H1 (cell line): ENCODE measurements at regions not wholly inside any gene's neighbourhood (a gene's known extent, or its start where the extent isn't known, plus 50 kb on each side); places are given as distances from the start of the nearest gene placed in this dataset.

Experiments used
- CTCF ChIA-PET: fragments of 300-600 bp; sonication (Branson Sonifier 250); formaldehyde crosslinking; loops from one replicate; lab custom pipeline; 2021; ENCODE audit not compliant: partially characterized antibody; lab: Charles Lee
- POLR2A ChIA-PET: fragments of 300-600 bp; sonication (Branson Sonifier 250); formaldehyde crosslinking; loops from one replicate; lab custom pipeline; 2021; ENCODE audit warnings: inconsistent platforms; ENCODE audit not compliant: partially characterized antibody; lab: Charles Lee
- DNase-seq, 2 experiments: peaks; one replicate each; pipeline versions ENCODE4 v3.0.0 to v3.0.0-alpha.2; 2010 to 2022; ENCODE audit warnings: low spot score in 2 of 2, low read depth in 1 of 2, mixed read lengths in 1 of 2
- FAIRE-seq: peaks from 2 replicates; lab custom pipeline; 2011; peaks lifted over from hg19 to GRCh38; lab: Jason Lieb, UNC
- H2AFZ ChIP-seq: 2 replicates; pipeline ENCODE4 v1.8.1; 2012; ENCODE audit warnings: low read length, inconsistent platforms
- H2AK5ac ChIP-seq: 2 replicates; pipeline ENCODE4 v1.6.1; 2013; ENCODE audit warnings: low read depth, low read length
- H2BK120ac ChIP-seq: replicated peaks from 2 replicates; pipeline ENCODE3; 2013; ENCODE audit warnings: low read depth, low read length, inconsistent platforms
- H2BK12ac ChIP-seq: 2 replicates; pipeline ENCODE4 v1.6.1; 2013; ENCODE audit warnings: low read depth, low read length
- H2BK15ac ChIP-seq: 2 replicates; pipeline ENCODE4 v1.6.1; 2013; ENCODE audit warnings: low read length
- H2BK20ac ChIP-seq: 2 replicates; pipeline ENCODE4 v1.6.1; 2013; ENCODE audit warnings: low read length
- H2BK5ac ChIP-seq: 2 replicates; pipeline ENCODE4 v1.6.1; 2013; ENCODE audit warnings: low read depth, low read length
- H3K14ac ChIP-seq: 2 replicates; pipeline ENCODE4 v1.6.1; 2013; ENCODE audit warnings: inconsistent platforms; ENCODE audit not compliant: insufficient read length
- H3K18ac ChIP-seq: 2 replicates; pipeline ENCODE4 v1.6.1; 2013; ENCODE audit warnings: low read length; ENCODE audit errors: extremely low read depth
- H3K23ac ChIP-seq: 2 replicates; pipeline ENCODE4 v1.6.1; 2013; ENCODE audit warnings: inconsistent platforms; ENCODE audit not compliant: insufficient read length
- H3K23me2 ChIP-seq: 2 replicates; pipeline ENCODE4 v1.6.1; 2013; ENCODE audit warnings: low read depth, low read length
- H3K27ac ChIP-seq: 2 replicates; pipeline ENCODE4 v1.6.1; 2011; ENCODE audit warnings: low read depth, low read length, inconsistent platforms
- H3K27me3 ChIP-seq, 4 experiments: replicated peaks in 1 of 4; 1 replicate in 1 of 4; 2 replicates in 3 of 4; pipeline versions ENCODE4 v1.6.1 to v1.8.1; 2011 to 2013; ENCODE audit warnings: low read length in 3 of 4, mild to moderate bottlenecking in 3 of 4, inconsistent platforms in 2 of 4, mixed read lengths in 2 of 4, moderate library complexity in 1 of 4; ENCODE audit not compliant: control insufficient read depth in 3 of 4, insufficient read depth in 3 of 4; ENCODE audit errors: extremely low read depth in 1 of 4
- H3K36me3 ChIP-seq, 4 experiments: 2 replicates each; pipeline versions ENCODE4 v1.6.1 to v1.8.1; 2011 to 2013; ENCODE audit warnings: mild to moderate bottlenecking in 4 of 4, low read length in 3 of 4, moderate library complexity in 2 of 4, control low read depth in 1 of 4, inconsistent platforms in 1 of 4; ENCODE audit not compliant: insufficient read depth in 4 of 4, control insufficient read depth in 2 of 4
- H3K4ac ChIP-seq: replicated peaks from 2 replicates; pipeline ENCODE3; 2013; ENCODE audit warnings: low read length, low read depth, mixed read lengths, inconsistent platforms; ENCODE audit not compliant: insufficient read length
- H3K4me1 ChIP-seq, 4 experiments: replicated peaks in 1 of 4; 1 replicate in 1 of 4; 2 replicates in 3 of 4; pipeline versions ENCODE4 v1.6.1 to v1.8.1; 2011 to 2013; ENCODE audit warnings: low read length in 3 of 4, inconsistent platforms in 2 of 4, mixed read lengths in 1 of 4; ENCODE audit not compliant: insufficient read depth in 4 of 4, control insufficient read depth in 3 of 4
- H3K4me2 ChIP-seq, 2 experiments: 2 replicates each; pipeline versions ENCODE4 v1.6.1 to v1.8.1; 2011 to 2013; ENCODE audit warnings: low read depth in 2 of 2, low read length in 2 of 2, control low read depth in 1 of 2, inconsistent platforms in 1 of 2, mild to moderate bottlenecking in 1 of 2; ENCODE audit not compliant: insufficient read depth in 1 of 2
- H3K4me3 ChIP-seq, 4 experiments: fragments of 200-600, 300-600 bp in 1 of 4; sonication (generic), shearing (Covaris generic), sonication (Bioruptor Twin) in 1 of 4; 2 replicates each; pipeline versions ENCODE4 v1.5.1 to v1.8.1; 2011 to 2016; ENCODE audit warnings: low read length in 4 of 4, low read depth in 3 of 4, control low read depth in 2 of 4, inconsistent platforms in 2 of 4, mild to moderate bottlenecking in 2 of 4, mixed read lengths in 1 of 4, moderate library complexity in 1 of 4; ENCODE audit not compliant: insufficient read depth in 2 of 4; ENCODE audit errors: extremely low read depth in 1 of 4
- H3K56ac ChIP-seq: replicated peaks from 2 replicates; pipeline ENCODE3; 2013; ENCODE audit warnings: low read depth, mild to moderate bottlenecking, mixed read lengths, low read length, inconsistent platforms; ENCODE audit not compliant: insufficient read length
- H3K79me1 ChIP-seq: 2 replicates; pipeline ENCODE4 v1.6.1; 2013; ENCODE audit warnings: low read depth, low read length, control low read depth
- H3K79me2 ChIP-seq, 2 experiments: 2 replicates each; pipeline versions ENCODE4 v1.6.1 to v1.8.1; 2012 to 2013; ENCODE audit warnings: low read length in 2 of 2, mild to moderate bottlenecking in 2 of 2, inconsistent platforms in 1 of 2; ENCODE audit not compliant: insufficient read depth in 2 of 2, control insufficient read depth in 1 of 2
- H3K9ac ChIP-seq, 4 experiments: replicated peaks in 1 of 4; 1 replicate in 1 of 4; 2 replicates in 3 of 4; pipeline versions ENCODE4 v1.6.1 to v1.8.1; 2011 to 2013; ENCODE audit warnings: low read depth in 3 of 4, low read length in 3 of 4, control low read depth in 2 of 4, mild to moderate bottlenecking in 2 of 4, moderate library complexity in 2 of 4, inconsistent platforms in 1 of 4; ENCODE audit errors: extremely low read depth in 1 of 4
- H3K9me3 ChIP-seq, 2 experiments: 2 replicates each; pipeline versions ENCODE4 v1.6.1 to v1.8.1; 2012 to 2013; ENCODE audit warnings: mild to moderate bottlenecking in 2 of 2, moderate library complexity in 2 of 2, control low read depth in 1 of 2, inconsistent platforms in 1 of 2, low read depth in 1 of 2, low read length in 1 of 2, mixed read lengths in 1 of 2; ENCODE audit not compliant: insufficient read depth in 2 of 2
- H4K20me1 ChIP-seq, 2 experiments: replicated peaks in 1 of 2; 2 replicates each; pipeline versions ENCODE3 to v1.8.1; 2011 to 2013; ENCODE audit warnings: inconsistent platforms in 2 of 2, low read length in 2 of 2, mild to moderate bottlenecking in 1 of 2; ENCODE audit not compliant: insufficient read depth in 2 of 2, control insufficient read depth in 1 of 2
- H4K5ac ChIP-seq: 2 replicates; pipeline ENCODE4 v1.6.1; 2013; ENCODE audit warnings: low read length, low read depth, mixed read lengths, inconsistent platforms; ENCODE audit not compliant: insufficient read length
- H4K8ac ChIP-seq: 2 replicates; pipeline ENCODE4 v1.8.0; 2013; ENCODE audit warnings: mild to moderate bottlenecking, moderate library complexity, low read length, inconsistent platforms; ENCODE audit not compliant: insufficient read depth; ENCODE audit errors: extremely low read depth
- H4K91ac ChIP-seq: replicated peaks from 2 replicates; pipeline ENCODE3; 2013; ENCODE audit warnings: low read length, mixed read lengths, inconsistent platforms; ENCODE audit not compliant: insufficient read length
- EP300 ChIP-seq, 2 experiments: IDR thresholded peaks; 1 replicate in 1 of 2; 2 replicates in 1 of 2; pipeline ENCODE4 v1.6.1; 2011 to 2012; ENCODE audit warnings: low read depth in 2 of 2, low read length in 2 of 2, mild to moderate bottlenecking in 2 of 2, borderline replicate concordance in 1 of 2, inconsistent platforms in 1 of 2, moderate library complexity in 1 of 2
- HDAC2 ChIP-seq, 2 experiments: fragments of 300-600 bp in 1 of 2; sonication (generic) in 1 of 2; IDR thresholded peaks; 2 replicates each; pipeline ENCODE4 v1.6.1; 2011 to 2012; ENCODE audit warnings: low read depth in 2 of 2, low read length in 2 of 2, mild to moderate bottlenecking in 2 of 2, moderate library complexity in 2 of 2, borderline replicate concordance in 1 of 2, inconsistent platforms in 1 of 2
- KDM4A ChIP-seq: IDR thresholded peaks from one replicate; pipeline ENCODE4 v1.7.1; 2012; ENCODE audit warnings: low read depth, mild to moderate bottlenecking, moderate library complexity, low read length, inconsistent platforms; ENCODE audit not compliant: severe bottlenecking
- POLR2AphosphoS5 ChIP-seq: IDR thresholded peaks from 2 replicates; pipeline ENCODE4 v1.6.1; 2011; ENCODE audit warnings: low read depth, low read length
- RNF2 ChIP-seq: fragments of 200-900, 300-1000 bp; sonication (generic); IDR thresholded peaks from 2 replicates; pipeline ENCODE4 v1.7.1; 2016; ENCODE audit warnings: borderline replicate concordance, low read depth, mild to moderate bottlenecking, antibody characterized with exemption, low read length; ENCODE audit not compliant: poor library complexity, severe bottlenecking; ENCODE audit errors: missing control alignments
- SIRT6 ChIP-seq: IDR thresholded peaks from one replicate; pipeline ENCODE4 v1.7.1; 2012; ENCODE audit warnings: low read length, inconsistent platforms
- WGBS, 2 experiments: shearing (Covaris generic) in 1 of 2; methylation state at CpG; one replicate each; pipeline versions ENCODE4 v1.1.6 to v1.1.7; 2013 to 2015; ENCODE audit warnings: low lambda C conversion rate in 2 of 2, mixed read lengths in 2 of 2, inconsistent platforms in 1 of 2, low coverage in 1 of 2, missing lambda C conversion rate in 1 of 2; ENCODE audit not compliant: insufficient replicate concordance in 2 of 2, insufficient coverage in 1 of 2, insufficient read length in 1 of 2; ENCODE audit errors: extremely low coverage in 1 of 2, missing lambda C conversion rate in 1 of 2; 5-methylcytosine and 5-hydroxymethylcytosine counted together

DNA sequence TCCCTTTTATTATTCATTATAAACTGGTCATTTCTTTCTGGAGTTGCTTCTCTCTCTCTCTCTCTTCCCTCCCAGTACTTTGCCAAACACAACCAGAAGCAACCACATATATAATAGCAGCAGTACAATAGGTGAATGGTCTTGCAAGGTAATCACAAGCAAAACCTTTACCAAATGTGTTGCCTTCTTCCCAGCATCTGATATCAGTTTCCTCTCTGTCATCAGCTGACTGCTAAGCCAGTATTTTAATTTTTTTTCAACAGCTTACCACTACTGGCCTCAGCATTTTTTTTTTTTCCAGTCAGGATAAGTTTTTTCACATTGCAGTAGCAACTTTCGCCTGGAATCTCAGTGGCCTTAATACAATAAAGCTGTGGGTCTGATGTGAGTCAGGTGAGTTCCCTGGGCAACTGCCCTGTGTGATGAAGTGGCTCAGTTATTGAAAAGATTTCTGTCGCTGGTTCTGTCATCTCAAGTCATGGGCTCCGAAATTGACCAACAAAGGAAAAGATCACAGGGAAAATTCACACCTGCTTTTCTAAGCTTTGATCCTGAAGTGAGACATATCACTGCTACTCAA, 282.5 kb upstream of the AMIGO2 start:
- Histone ChIP-seq H3K4ac (no peak overlapping the region), H2AFZ (no peak overlapping the region; the same call in 1 of the 2 replicates), H4K91ac (no peak overlapping the region), H3K4me2 (no peak overlapping the region), H3K27me3 (no peaks in the 10 kb centered on the region), H3K56ac (no peak overlapping the region), H3K18ac (no peak overlapping the region), H3K23me2 (no peaks in the 10 kb centered on the region), H2BK12ac (no peak overlapping the region), H2AK5ac (no peak overlapping the region), H2BK20ac (no peak overlapping the region), H3K79me2 (no peaks in the 10 kb centered on the region), H3K79me1 (no peaks in the 10 kb centered on the region), H3K36me3 (no peaks in the 10 kb centered on the region), H4K5ac (no peak overlapping the region), H4K8ac (no peak overlapping the region), H3K14ac (no peak overlapping the region), H3K4me1 (no peaks in the 10 kb centered on the region), H2BK15ac (no peak overlapping the region), H3K4me3 (no peak overlapping the region), H3K23ac (no peak overlapping the region), H3K9ac (no peak overlapping the region), H4K20me1 (no peaks in the 10 kb centered on the region), H3K9me3 (no peaks in the 10 kb centered on the region), H2BK120ac (no peak overlapping the region), H2BK5ac (no peak overlapping the region), H3K27ac (no peak overlapping the region)
- DNase-seq, result no peak
- CTCF ChIA-PET, result interaction anchor here (1.3 kb wide), 1 partner anchor 342 kb away, joined by 4 read pairs; no protein-coding TSS in a partner anchor
- POLR2A ChIA-PET, result no interaction called here
- no peak for TF ChIP-seq POLR2AphosphoS5
- no peak for TF ChIP-seq KDM4A
- TF ChIP-seq SIRT6, result no peak
- no peak for TF ChIP-seq HDAC2 (IDR thresholded peaks at IDR 0.05; ENCODE audit: borderline replicate concordance in 1 of 2, low read depth in 2 of 2, low read length in 2 of 2)
- no peak for TF ChIP-seq RNF2
- TF ChIP-seq EP300 (IDR thresholded peaks at IDR 0.05; ENCODE audit: borderline replicate concordance in 1 of 2, low read depth in 2 of 2, low read length in 2 of 2), result no peak
- WGBS, 2 experiments, result 75% methylated on average over 3 of the region's 3 CpGs; no CpG with 5 or more reads in 1 of the 2 experiments
- FAIRE-seq, result no peak
